H9 (cell line): ENCODE measurements at regions not wholly inside any gene's neighbourhood (a gene's known extent, or its start where the extent isn't known, plus 50 kb on each side); places are given as distances from the start of the nearest gene placed in this dataset.

Experiments
- DNase-seq: peaks from one replicate; pipeline ENCODE4 v3.0.0-alpha.2; 2017
- H2AFZ ChIP-seq: one replicate; pipeline ENCODE4 v1.6.1; 2013; ENCODE audit warnings: mild to moderate bottlenecking, low read length, control low read depth, moderate library complexity
- H2AK5ac ChIP-seq: 2 replicates; pipeline ENCODE4 v1.6.1; 2013; ENCODE audit warnings: low read length, control low read depth, mixed read lengths; ENCODE audit not compliant: insufficient read length
- H2BK120ac ChIP-seq: one replicate; pipeline ENCODE4 v1.6.1; 2013; ENCODE audit warnings: low read depth, mild to moderate bottlenecking, low read length, control low read depth, inconsistent platforms; ENCODE audit not compliant: poor library complexity, severe bottlenecking
- H2BK12ac ChIP-seq: 2 replicates; pipeline ENCODE4 v1.6.1; 2013; ENCODE audit warnings: low read length, control low read depth, mixed read lengths, low read depth; ENCODE audit not compliant: insufficient read length
- H2BK15ac ChIP-seq: 2 replicates; pipeline ENCODE4 v1.6.1; 2013; ENCODE audit warnings: low read depth, low read length, control low read depth
- H2BK20ac ChIP-seq: one replicate; pipeline ENCODE4 v1.6.1; 2013; ENCODE audit warnings: low read depth, mild to moderate bottlenecking, low read length, control low read depth, inconsistent platforms; ENCODE audit not compliant: poor library complexity, severe bottlenecking
- H2BK5ac ChIP-seq: 2 replicates; pipeline ENCODE4 v1.6.1; 2013; ENCODE audit warnings: low read length, control low read depth, mixed read lengths; ENCODE audit not compliant: insufficient read length
- H3K14ac ChIP-seq: 2 replicates; pipeline ENCODE4 v1.6.1; 2013; ENCODE audit warnings: low read length, control low read depth; ENCODE audit not compliant: insufficient read depth
- H3K18ac ChIP-seq: 2 replicates; pipeline ENCODE4 v1.6.1; 2013; ENCODE audit warnings: low read depth, mild to moderate bottlenecking, mixed read lengths, low read length, control low read depth; ENCODE audit not compliant: insufficient read length
- H3K23ac ChIP-seq: 2 replicates; pipeline ENCODE4 v1.6.1; 2013; ENCODE audit warnings: low read length, control low read depth, mixed read lengths, low read depth; ENCODE audit not compliant: insufficient read length
- H3K23me2 ChIP-seq: 2 replicates; pipeline ENCODE4 v1.6.1; 2013; ENCODE audit warnings: low read depth, mild to moderate bottlenecking, mixed read lengths, low read length, control low read depth; ENCODE audit not compliant: insufficient read length, poor library complexity, severe bottlenecking
- H3K27ac ChIP-seq: 2 replicates; pipeline ENCODE4 v1.5.1; 2013; ENCODE audit warnings: low read length, control low read depth, mixed read lengths, low read depth; ENCODE audit not compliant: insufficient read length
- H3K27me3 ChIP-seq: 2 replicates; pipeline ENCODE4 v1.6.1; 2013; ENCODE audit warnings: low read length, control low read depth, inconsistent platforms; ENCODE audit not compliant: insufficient read depth
- H3K4ac ChIP-seq: 2 replicates; pipeline ENCODE4 v1.6.1; 2013; ENCODE audit warnings: low read depth, mild to moderate bottlenecking, control low read depth, inconsistent platforms, low read length, moderate library complexity
- H3K4me1 ChIP-seq: 2 replicates; pipeline ENCODE4 v1.6.1; 2013; ENCODE audit warnings: low read length, control low read depth, inconsistent platforms; ENCODE audit not compliant: insufficient read depth
- H3K4me2 ChIP-seq: 2 replicates; pipeline ENCODE4 v1.6.1; 2013; ENCODE audit warnings: low read length, control low read depth, mixed read lengths; ENCODE audit not compliant: insufficient read length, insufficient read depth
- H3K56ac ChIP-seq: 2 replicates; pipeline ENCODE4 v1.6.1; 2013; ENCODE audit warnings: low read depth, mild to moderate bottlenecking, mixed read lengths, low read length, control low read depth; ENCODE audit not compliant: insufficient read length
- H3K79me1 ChIP-seq: 2 replicates; pipeline ENCODE4 v1.6.1; 2013; ENCODE audit warnings: low read depth, mild to moderate bottlenecking, moderate library complexity, low read length, control low read depth, inconsistent platforms; ENCODE audit not compliant: insufficient read depth, poor library complexity, severe bottlenecking
- H3K79me2 ChIP-seq: 2 replicates; pipeline ENCODE4 v1.6.1; 2013; ENCODE audit warnings: low read length, control low read depth, inconsistent platforms; ENCODE audit not compliant: insufficient read depth
- H3K9ac ChIP-seq: 2 replicates; pipeline ENCODE4 v1.6.1; 2013; ENCODE audit warnings: low read length, control low read depth, mixed read lengths; ENCODE audit not compliant: insufficient read length; ENCODE audit errors: extremely low read depth
- H3K9me3 ChIP-seq: one replicate; pipeline ENCODE4 v1.6.1; 2013; ENCODE audit warnings: low read depth, low read length, inconsistent platforms; ENCODE audit not compliant: control insufficient read depth
- H3T11ph ChIP-seq: one replicate; pipeline ENCODE4 v1.6.1; 2013; ENCODE audit warnings: mild to moderate bottlenecking, low read length, control low read depth, inconsistent platforms
- H4K20me1 ChIP-seq: one replicate; pipeline ENCODE4 v1.6.1; 2013; ENCODE audit not compliant: control insufficient read depth, insufficient read length, insufficient read depth
- H4K5ac ChIP-seq: 2 replicates; pipeline ENCODE4 v1.6.1; 2013; ENCODE audit warnings: low read depth, mild to moderate bottlenecking, mixed read lengths, low read length, control low read depth; ENCODE audit not compliant: insufficient read length
- H4K8ac ChIP-seq: replicated peaks from 2 replicates; pipeline ENCODE4 v1.6.1; 2013; ENCODE audit warnings: low read length, control low read depth, mixed read lengths, low read depth; ENCODE audit not compliant: insufficient read length
- H4K91ac ChIP-seq: 2 replicates; pipeline ENCODE4 v1.6.1; 2013; ENCODE audit warnings: low read depth, mild to moderate bottlenecking, moderate library complexity, mixed read lengths, low read length, control low read depth; ENCODE audit not compliant: insufficient read length
- H3K27ac Mint-ChIP-seq, 3 experiments: 2 replicates in 2 of 3; 3 replicates in 1 of 3; pipeline ENCODE4 v1.8.0; 2020 to 2021; ENCODE audit warnings: mixed read lengths in 3 of 3, mild to moderate bottlenecking in 1 of 3, moderate library complexity in 1 of 3
- H3K27me3 Mint-ChIP-seq: 2 replicates; pipeline ENCODE4 v1.8.0; 2021; ENCODE audit warnings: low read depth, mild to moderate bottlenecking, moderate library complexity, mixed read lengths
- H3K36me3 Mint-ChIP-seq, 3 experiments: 2 replicates in 2 of 3; 3 replicates in 1 of 3; pipeline ENCODE4 v1.8.0; 2020 to 2021; ENCODE audit warnings: low read depth in 3 of 3, mixed read lengths in 3 of 3; ENCODE audit not compliant: insufficient read depth in 1 of 3
- H3K4me1 Mint-ChIP-seq, 2 experiments: 2 replicates each; pipeline ENCODE4 v1.8.0; 2020; ENCODE audit warnings: mixed read lengths in 2 of 2
- H3K4me3 Mint-ChIP-seq, 2 experiments: 2 replicates in 1 of 2; 3 replicates in 1 of 2; pipeline ENCODE4 v1.8.0; 2020 to 2021; ENCODE audit warnings: mild to moderate bottlenecking in 2 of 2, mixed read lengths in 2 of 2, moderate library complexity in 1 of 2
- H3K9me3 Mint-ChIP-seq, 2 experiments: 2 replicates in 1 of 2; 3 replicates in 1 of 2; pipeline ENCODE4 v1.8.0; 2020; ENCODE audit warnings: mild to moderate bottlenecking in 2 of 2, mixed read lengths in 2 of 2, moderate library complexity in 1 of 2
- WGBS: extraction: QIAGEN DNeasy Blood & Tissue Kit; methylation state at CpG from one replicate; pipeline ENCODE4 v1.1.7; 2013; ENCODE audit warnings: missing lambda C conversion rate, low lambda C conversion rate, mixed read lengths; ENCODE audit not compliant: insufficient read length; ENCODE audit errors: extremely low coverage; 5-methylcytosine and 5-hydroxymethylcytosine counted together
- TF ChIP-seq, protein P1 (sequence below): fragments of 200-600 bp; sonication (generic); conservative IDR thresholded peaks from 3 replicates; pipeline ENCODE4 v1.8.0; 2021; ENCODE audit warnings: antibody characterized with exemption, mild to moderate bottlenecking

DNA sequence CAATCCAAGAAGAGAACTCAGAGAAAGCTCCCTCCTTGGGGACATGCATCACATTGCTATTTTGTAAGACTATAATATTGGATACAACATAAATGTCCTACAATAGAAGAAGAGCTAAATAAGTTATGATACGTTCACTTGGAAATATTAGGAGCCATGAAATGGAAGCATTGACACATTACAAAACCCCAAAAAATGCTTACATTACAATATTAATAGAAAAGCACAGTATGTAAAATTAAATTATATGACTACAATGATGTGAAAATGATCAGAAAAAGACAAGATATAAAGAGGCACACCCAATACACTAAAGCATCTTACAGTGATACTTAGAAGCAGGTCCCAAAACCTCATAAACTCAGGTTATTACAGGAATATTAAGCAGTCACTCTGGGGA is 694.1 kb downstream of the TOX3 start:
- Histone ChIP-seq H3K56ac (no peak overlapping the region), H2BK15ac (no peak overlapping the region), H3T11ph (no peak overlapping the region), H3K27ac (no peak overlapping the region), H4K5ac (no peak overlapping the region), H2BK20ac (no peak overlapping the region), H2BK12ac (no peak overlapping the region), H3K9ac (no peak overlapping the region), H3K27me3 (no peaks in the 10 kb centered on the region), H2AFZ (no peak overlapping the region), H3K9me3 (no peaks in the 10 kb centered on the region), H4K8ac (no peak overlapping the region), H2AK5ac (no peak overlapping the region), H3K4me1 (no peaks in the 10 kb centered on the region; the same call in none of the 2 replicates), H3K79me1 (no peaks in the 10 kb centered on the region), H3K4ac (no peak overlapping the region), H3K14ac (no peak overlapping the region), H4K91ac (no peak overlapping the region), H3K23me2 (no peaks in the 10 kb centered on the region), H3K18ac (no peak overlapping the region), H2BK120ac (no peak overlapping the region), H3K23ac (no peak overlapping the region), H4K20me1 (no peaks in the 10 kb centered on the region), H3K79me2 (no peaks in the 10 kb centered on the region), H2BK5ac (no peak overlapping the region), H3K4me2 (no peak overlapping the region)
- Mint-ChIP-seq H3K4me1 (peaks cover 8 to 10% of the 10 kb centered on the region in 2 experiments), H3K27ac (no peak overlapping the region), H3K9me3 (peaks cover 0 to 3% of the 10 kb centered on the region in 2 experiments; a peak in 1 of 5 replicates), H3K4me3 (no peak overlapping the region), H3K36me3 (no peaks in the 10 kb centered on the region; a peak in 1 of 7 replicates), H3K27me3 (no peaks in the 10 kb centered on the region)
- TF ChIP-seq, protein P1, sequence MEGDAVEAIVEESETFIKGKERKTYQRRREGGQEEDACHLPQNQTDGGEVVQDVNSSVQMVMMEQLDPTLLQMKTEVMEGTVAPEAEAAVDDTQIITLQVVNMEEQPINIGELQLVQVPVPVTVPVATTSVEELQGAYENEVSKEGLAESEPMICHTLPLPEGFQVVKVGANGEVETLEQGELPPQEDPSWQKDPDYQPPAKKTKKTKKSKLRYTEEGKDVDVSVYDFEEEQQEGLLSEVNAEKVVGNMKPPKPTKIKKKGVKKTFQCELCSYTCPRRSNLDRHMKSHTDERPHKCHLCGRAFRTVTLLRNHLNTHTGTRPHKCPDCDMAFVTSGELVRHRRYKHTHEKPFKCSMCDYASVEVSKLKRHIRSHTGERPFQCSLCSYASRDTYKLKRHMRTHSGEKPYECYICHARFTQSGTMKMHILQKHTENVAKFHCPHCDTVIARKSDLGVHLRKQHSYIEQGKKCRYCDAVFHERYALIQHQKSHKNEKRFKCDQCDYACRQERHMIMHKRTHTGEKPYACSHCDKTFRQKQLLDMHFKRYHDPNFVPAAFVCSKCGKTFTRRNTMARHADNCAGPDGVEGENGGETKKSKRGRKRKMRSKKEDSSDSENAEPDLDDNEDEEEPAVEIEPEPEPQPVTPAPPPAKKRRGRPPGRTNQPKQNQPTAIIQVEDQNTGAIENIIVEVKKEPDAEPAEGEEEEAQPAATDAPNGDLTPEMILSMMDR = no peak
- DNase-seq = no peak
- WGBS = no CpG with 5 or more reads among the region's 1 CpG
